H1 (cell line): ENCODE measurements at regions not wholly inside any gene's neighbourhood (a gene's known extent, or its start where the extent isn't known, plus 50 kb on each side); places are given as distances from the start of the nearest gene placed in this dataset.

ENCODE experiments used
- BCL11A ChIP-seq, 2 experiments: IDR thresholded peaks; one replicate each; pipeline ENCODE4 v1.6.1; 2011; ENCODE audit warnings: low read depth in 2 of 2, low read length in 2 of 2, mild to moderate bottlenecking in 2 of 2
- GABPA ChIP-seq: IDR thresholded peaks from 2 replicates; pipeline ENCODE4 v1.6.1; 2011; ENCODE audit warnings: mild to moderate bottlenecking, low read length, moderate library complexity, borderline replicate concordance; ENCODE audit not compliant: insufficient read depth
- NRF1 ChIP-seq: IDR thresholded peaks from 2 replicates; pipeline ENCODE4 v1.6.1; 2011; ENCODE audit warnings: mild to moderate bottlenecking, low read depth, low read length, improper control_type of control experiment
- POLR2AphosphoS5 ChIP-seq: IDR thresholded peaks from 2 replicates; pipeline ENCODE4 v1.6.1; 2011; ENCODE audit warnings: low read depth, low read length
- SIN3A ChIP-seq, 2 experiments: IDR thresholded peaks in 1 of 2; conservative IDR thresholded peaks in 1 of 2; 2 replicates each; pipeline ENCODE4 v1.6.1; 2011 to 2012; ENCODE audit warnings: low read length in 2 of 2, improper control_type of control experiment in 1 of 2, low read depth in 1 of 2, mild to moderate bottlenecking in 1 of 2
- SP2 ChIP-seq: IDR thresholded peaks from 2 replicates; pipeline ENCODE4 v1.6.1; 2012; ENCODE audit warnings: mild to moderate bottlenecking, low read length, inconsistent platforms
- SUZ12 ChIP-seq: fragments of 200-600 bp; sonication (generic); IDR thresholded peaks from 2 replicates; pipeline ENCODE4 v1.6.1; 2012; ENCODE audit warnings: mild to moderate bottlenecking, inconsistent platforms, low read length, moderate library complexity, mixed read lengths
- TCF12 ChIP-seq: IDR thresholded peaks from 2 replicates; pipeline ENCODE4 v1.6.1; 2011; ENCODE audit warnings: low read depth, mild to moderate bottlenecking, low read length
- TEAD4 ChIP-seq: IDR thresholded peaks from 2 replicates; pipeline ENCODE4 v1.6.1; 2012; ENCODE audit warnings: low read depth, low read length, inconsistent platforms, mixed read lengths
- TF ChIP-seq, protein P1 (sequence below), 3 experiments: IDR thresholded peaks; 1 replicate in 2 of 3; 2 replicates in 1 of 3; pipeline versions ENCODE4 v1.5.1 to v1.6.1; 2011; ENCODE audit warnings: low read length in 3 of 3, mild to moderate bottlenecking in 3 of 3, inconsistent platforms in 2 of 3, low read depth in 1 of 3, moderate library complexity in 1 of 3; ENCODE audit not compliant: insufficient read depth in 1 of 3; ENCODE audit errors: control extremely low read depth in 1 of 3

DNA sequence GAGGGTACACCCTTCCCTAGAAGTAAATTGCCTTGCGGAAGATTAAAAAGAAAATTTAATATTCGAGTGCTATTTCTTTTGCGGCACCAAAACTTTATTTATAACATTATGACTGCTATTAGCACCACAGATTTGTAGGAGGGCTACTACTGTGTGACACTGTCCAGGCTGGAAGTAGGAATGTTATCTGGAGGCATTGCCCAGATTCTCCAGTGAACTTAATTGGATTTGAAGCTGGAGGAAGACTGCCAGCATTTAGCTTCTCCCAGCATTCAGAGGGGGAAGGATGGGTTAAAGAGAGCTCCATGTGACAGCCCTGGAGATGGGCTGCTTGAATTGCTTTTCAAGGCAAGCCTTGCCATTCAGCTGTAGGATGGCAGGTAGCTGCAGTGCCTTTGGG, 107.0 kb upstream of the RBM19 start:
- TF ChIP-seq SUZ12 (no peak), TEAD4 (no peak), SIN3A (conservative IDR thresholded peaks at IDR 0.05 in 1 of 2, IDR thresholded peaks at IDR 0.05 in 1 of 2; ENCODE audit: low read depth in 1 of 2, low read length in 2 of 2) (no peak), TCF12 (no peak), GABPA (no peak), BCL11A (IDR thresholded peaks at IDR 0.05; ENCODE audit: low read depth in 2 of 2, low read length in 2 of 2) (no peak), POLR2AphosphoS5 (no peak), SP2 (no peak), NRF1 (no peak)
- TF ChIP-seq, protein P1, sequence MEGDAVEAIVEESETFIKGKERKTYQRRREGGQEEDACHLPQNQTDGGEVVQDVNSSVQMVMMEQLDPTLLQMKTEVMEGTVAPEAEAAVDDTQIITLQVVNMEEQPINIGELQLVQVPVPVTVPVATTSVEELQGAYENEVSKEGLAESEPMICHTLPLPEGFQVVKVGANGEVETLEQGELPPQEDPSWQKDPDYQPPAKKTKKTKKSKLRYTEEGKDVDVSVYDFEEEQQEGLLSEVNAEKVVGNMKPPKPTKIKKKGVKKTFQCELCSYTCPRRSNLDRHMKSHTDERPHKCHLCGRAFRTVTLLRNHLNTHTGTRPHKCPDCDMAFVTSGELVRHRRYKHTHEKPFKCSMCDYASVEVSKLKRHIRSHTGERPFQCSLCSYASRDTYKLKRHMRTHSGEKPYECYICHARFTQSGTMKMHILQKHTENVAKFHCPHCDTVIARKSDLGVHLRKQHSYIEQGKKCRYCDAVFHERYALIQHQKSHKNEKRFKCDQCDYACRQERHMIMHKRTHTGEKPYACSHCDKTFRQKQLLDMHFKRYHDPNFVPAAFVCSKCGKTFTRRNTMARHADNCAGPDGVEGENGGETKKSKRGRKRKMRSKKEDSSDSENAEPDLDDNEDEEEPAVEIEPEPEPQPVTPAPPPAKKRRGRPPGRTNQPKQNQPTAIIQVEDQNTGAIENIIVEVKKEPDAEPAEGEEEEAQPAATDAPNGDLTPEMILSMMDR (IDR thresholded peaks at IDR 0.05; ENCODE audit: control extremely low read depth in 1 of 3, insufficient read depth in 1 of 3, low read depth in 1 of 3, low read length in 3 of 3), result no peak
